ENCODE measurements at regions not wholly inside any gene's neighbourhood (a gene's known extent, or its start where the extent isn't known, plus 50 kb on each side); places are given as distances from the start of the nearest gene placed in this dataset.
"Not testable (repeated sequence)": the region's sequence is repeated elsewhere in the genome, so short reads cannot be mapped to it uniquely, and the experiment has no call there.

DNA sequence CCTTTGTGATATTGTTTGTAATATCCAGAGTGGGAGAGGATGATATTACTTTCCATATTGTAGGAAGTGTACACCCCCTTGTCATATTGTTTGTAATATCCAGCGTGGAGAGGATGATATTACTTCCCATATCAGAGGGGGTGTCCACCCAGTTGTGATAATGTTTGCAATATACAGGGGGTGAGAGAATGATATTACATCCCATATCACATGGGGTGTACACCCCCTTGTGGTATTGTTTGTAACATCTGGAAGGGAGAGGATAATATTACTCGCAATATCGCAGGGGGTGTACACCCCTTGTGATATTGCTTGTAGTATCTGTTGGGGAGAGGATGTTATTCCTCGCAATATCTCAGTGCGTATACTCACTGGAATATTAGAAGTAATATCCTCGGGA is 61.5 kb downstream of the PRSS23 start:
- DNase-seq, result no peak

DNA sequence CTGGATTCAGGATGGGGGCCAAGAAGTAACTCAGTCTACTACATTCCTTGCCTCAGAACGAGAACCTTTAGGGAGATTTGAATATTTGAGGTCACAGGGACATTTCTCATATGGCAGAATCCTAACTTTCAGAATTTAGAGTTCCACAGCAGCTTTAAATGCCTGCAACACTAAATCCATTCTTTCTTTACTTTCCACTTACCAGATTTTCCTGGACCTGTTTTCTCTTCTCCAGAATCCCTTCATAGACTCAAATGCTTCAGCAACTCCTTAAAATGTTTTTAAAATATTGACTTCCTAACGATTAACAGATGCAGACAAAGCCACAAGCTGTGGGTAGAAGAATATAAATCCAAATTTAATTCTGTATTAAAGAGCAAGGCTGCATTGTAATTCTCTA is 63.1 kb downstream of the PRSS23 start:
- DNase-seq, result no peak

DNA sequence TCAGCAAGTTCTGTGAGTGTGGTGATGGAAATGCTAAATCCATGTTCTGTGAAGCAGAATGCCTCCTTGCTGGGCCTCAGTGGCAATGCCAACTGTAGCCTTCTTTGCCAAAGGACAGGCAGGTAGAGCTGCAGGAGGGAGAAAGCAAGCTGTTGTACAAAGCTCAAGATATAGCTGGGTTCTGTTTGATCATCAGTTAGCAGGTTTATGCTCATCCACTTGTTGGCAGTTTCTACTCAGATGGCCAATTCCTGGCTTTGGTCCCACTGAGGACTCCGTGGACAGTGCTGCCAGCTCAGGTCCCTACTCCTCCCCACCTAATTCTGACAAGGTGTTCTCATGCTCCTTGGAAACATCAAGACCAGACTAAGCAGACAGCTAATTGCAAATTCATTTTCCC is 65.1 kb downstream of the PRSS23 start:
- no peak for DNase-seq

GRCh38 chr11:86869531-86869930 is 69.2 kb downstream of the PRSS23 start:
- no peak for DNase-seq

DNA sequence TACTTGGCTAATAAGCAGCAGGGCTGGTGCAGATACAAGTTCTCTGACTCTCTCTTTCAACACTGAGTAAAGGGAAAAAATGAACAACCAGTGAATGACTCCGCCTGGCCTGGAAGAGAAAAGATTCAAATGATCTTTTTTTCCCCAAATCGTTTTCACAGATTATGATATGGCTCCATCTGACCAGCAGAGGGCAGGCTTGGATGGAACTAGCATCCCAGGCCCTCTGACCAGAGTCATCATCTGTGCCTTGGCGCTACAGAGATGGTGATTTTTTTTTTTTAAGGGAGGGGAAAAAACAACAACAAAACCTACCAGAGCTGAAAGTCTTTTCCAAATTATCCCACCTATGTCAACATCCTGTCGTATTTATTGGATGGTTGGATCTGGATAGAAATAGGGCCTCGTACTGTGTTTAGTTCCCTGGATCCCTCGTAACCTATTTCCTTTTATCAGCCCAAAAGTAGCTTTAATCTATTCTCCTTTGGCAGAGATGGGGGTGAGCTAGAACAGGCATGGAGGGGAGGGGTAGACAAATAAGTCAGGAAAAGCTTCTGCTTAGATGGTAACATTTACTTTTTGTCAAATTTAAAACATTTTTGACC is 69.7 kb downstream of the PRSS23 start:
- peak; percentile 52 for DNase-seq

DNA sequence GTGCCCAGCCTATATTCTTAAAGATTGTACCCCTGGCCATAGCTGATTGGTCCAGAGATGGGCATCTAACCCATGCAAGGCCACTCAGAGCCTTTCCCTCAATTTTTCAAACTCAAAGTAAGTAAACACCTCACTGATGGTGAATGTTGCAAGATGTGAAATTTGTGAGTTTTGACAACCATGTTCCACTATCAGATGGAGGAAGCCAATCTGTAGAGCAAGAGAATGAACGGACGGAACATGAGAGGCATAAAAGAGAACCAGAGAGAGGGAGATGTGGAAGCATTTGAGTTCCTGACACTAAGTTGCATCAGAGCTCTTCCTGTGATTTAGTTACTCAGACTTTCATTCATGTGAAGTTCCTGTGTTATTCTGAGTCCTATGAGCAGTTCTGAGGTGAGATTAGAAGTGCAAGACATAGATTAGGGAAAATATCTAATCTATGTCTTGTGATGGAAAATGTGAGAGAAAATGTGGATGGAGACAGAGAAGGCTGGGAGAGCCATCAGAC is 73.3 kb downstream of the PRSS23 start:
- no peak for DNase-seq

DNA sequence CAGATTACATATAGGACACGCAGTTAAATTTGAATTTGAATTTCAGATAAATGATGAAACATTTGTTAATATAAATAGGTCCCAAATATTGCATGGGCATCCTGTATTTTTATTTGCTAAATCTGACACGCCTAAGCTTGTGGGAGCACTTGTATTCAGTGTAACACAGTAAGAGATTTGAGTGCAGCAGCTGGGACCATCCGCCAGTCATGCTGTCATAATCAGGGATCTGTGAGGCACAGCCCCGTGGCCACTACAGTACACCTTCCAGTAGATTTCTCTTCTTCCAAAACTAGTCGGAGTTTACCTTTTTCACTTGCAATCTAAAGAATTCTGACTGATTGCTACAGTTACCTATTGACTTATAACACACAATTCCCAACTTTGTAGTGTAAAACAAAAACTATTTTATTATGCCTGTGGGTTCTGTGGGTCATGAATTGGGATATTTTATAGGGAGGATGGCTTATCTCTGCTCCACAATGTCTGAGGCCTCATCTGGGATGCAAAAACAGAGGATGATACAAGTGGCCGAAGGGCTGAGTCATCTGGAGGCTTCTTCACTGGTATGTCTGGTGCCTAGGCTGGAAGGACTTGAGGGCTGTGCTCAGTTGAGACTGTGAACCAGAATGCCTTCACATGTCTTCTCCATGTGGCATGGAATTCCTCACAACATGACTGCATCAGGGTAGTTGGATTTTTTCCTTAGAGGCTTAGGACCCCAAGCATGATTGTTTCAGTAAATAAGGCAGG is 74.1 kb downstream of the PRSS23 start:
- no peak for DNase-seq

- DNase-seq, result no peak
These were observed 76.4 kb downstream of the PRSS23 start for GRCh38 chr11:86876716-86877234.

DNA sequence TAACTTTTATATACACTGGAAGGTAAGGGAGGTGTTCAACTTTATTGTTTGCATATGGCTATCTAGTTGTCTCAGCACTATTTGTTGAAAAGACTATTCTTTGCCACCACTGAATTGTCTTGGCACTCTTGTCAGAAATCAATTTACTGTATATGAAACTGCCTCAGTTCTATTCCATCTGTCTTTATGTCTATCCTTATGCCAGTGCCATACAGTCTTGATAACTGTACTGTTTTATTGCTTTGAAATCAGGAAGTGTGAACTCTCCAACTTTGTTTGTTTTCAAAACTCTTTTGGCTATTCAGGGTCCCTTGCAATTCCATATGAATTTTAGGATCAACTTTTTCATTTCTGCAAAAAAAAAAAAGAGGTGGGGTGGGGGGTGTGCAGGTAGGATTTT is 77.2 kb downstream of the PRSS23 start:
- no peak for DNase-seq

- DNase-seq, result not testable (repeated sequence)
These were observed 76.0 kb downstream of the FZD4 start for GRCh38 chr11:86879241-86879640.

GRCh38 chr11:86885311-86885710 is 69.9 kb downstream of the FZD4 start:
- DNase-seq, result no peak

DNA sequence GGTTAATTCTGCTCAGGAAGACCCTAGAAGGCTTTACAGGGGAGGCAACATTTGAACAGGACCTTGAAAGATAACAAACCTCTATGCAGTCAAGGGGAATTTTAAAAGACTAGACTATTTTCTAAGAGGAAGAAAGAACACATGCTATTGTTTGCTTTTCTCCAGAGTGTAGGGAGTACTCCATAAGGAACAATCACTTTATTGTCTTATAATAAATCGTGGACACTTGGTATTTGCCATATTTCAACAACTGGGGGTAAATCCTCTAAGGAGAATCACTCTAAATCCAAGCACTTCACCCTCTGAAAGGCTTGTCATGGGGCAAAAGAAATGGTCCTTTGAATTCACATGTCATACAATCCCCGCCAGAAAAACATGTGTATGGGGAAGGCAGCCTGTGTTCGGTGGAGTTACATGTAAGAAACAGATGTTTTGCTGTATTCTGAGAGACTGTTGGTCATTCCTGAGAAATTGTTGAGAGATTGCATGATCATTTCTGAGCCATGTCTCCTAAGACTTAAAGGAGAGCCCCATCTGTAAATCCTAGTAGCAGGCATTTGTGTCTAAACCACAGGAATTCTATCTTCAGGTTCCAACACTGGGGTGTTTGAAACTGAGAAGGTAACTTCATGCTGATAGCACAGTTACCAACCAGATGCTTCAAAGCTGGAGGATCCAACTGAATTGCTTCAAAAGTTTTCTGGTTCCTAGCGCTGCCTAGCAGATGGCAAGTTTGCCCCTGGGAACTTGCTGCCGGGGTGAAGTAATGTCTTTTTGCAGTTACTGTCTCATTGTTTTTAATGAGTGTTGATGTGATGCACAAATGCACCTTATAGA is 66.8 kb downstream of the FZD4 start:
- no peak for DNase-seq

DNA sequence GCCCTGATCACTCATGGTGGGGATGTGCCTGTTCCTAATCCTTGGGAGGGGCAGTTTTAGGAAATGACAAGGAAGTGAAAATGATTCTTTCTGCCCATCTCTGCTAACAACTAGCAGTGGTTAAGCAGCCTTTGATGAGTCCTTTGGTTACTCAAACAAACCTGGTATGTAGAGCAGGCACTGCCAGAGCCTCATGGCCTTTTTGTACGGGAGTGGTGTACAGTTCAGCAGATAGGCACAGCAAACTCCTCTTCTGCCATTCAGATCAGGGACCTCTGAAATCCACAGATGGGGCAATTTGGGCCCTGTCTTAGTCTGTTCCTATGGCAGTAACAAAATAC is 66.2 kb downstream of the FZD4 start:
- no peak for DNase-seq

- no peak for DNase-seq
These were observed 64.2 kb downstream of the FZD4 start for GRCh38 chr11:86891036-86891435.

- no peak for DNase-seq
These were observed 62.0 kb downstream of the FZD4 start for GRCh38 chr11:86893235-86893634.

Data from activated CD4-positive, alpha-beta T cell treated with anti-CD3 and anti-CD28 coated beads, Interleukin-2, amount 50 U/mL, for 16 hours (primary cell).